Liver (tissue), 8 donors: ENCODE measurements at regions not wholly inside any gene's neighbourhood (a gene's known extent, or its start where the extent isn't known, plus 50 kb on each side); places are given as distances from the start of the nearest gene placed in this dataset.

ENCODE experiments used
- DNase-seq: peaks from one replicate; pipeline ENCODE4 v3.0.0-alpha.2; 2017; ENCODE audit warnings: low spot score
- H3K27ac ChIP-seq, 2 donors: one replicate each; pipeline ENCODE4 v1.7.0; 2013; ENCODE audit warnings: inconsistent platforms in 2 of 2, low read length in 2 of 2, control low read depth in 1 of 2, low read depth in 1 of 2, mild to moderate bottlenecking in 1 of 2
- H3K27me3 ChIP-seq, 4 donors: one replicate each; pipeline versions ENCODE4 v1.6.1 to v1.7.0; 2013; ENCODE audit warnings: low read length in 3 of 4, inconsistent platforms in 1 of 4, mild to moderate bottlenecking in 1 of 4, moderate library complexity in 1 of 4; ENCODE audit not compliant: control insufficient read depth in 4 of 4, insufficient read depth in 4 of 4
- H3K36me3 ChIP-seq, 4 donors: one replicate each; pipeline versions ENCODE4 v1.6.1 to v1.7.0; 2013; ENCODE audit warnings: low read length in 3 of 4, mild to moderate bottlenecking in 3 of 4, low read depth in 1 of 4, moderate library complexity in 1 of 4; ENCODE audit not compliant: control insufficient read depth in 4 of 4, insufficient read depth in 3 of 4
- H3K4me1 ChIP-seq, 4 donors: one replicate each; pipeline versions ENCODE4 v1.6.1 to v1.7.0; 2013; ENCODE audit warnings: low read length in 3 of 4, mild to moderate bottlenecking in 3 of 4, moderate library complexity in 1 of 4; ENCODE audit not compliant: control insufficient read depth in 4 of 4, insufficient read depth in 4 of 4
- H3K4me3 ChIP-seq, 3 donors: one replicate each; pipeline versions ENCODE4 v1.6.1 to v1.7.0; 2013; ENCODE audit warnings: low read length in 3 of 3, control low read depth in 1 of 3, low read depth in 1 of 3, mild to moderate bottlenecking in 1 of 3
- H3K9ac ChIP-seq, 2 donors: one replicate each; pipeline ENCODE4 v1.7.0; 2013; ENCODE audit warnings: low read length in 2 of 2, mild to moderate bottlenecking in 2 of 2, moderate library complexity in 2 of 2, control low read depth in 1 of 2, low read depth in 1 of 2
- H3K9me3 ChIP-seq, 4 donors: one replicate each; pipeline versions ENCODE4 v1.6.1 to v1.7.0; 2013; ENCODE audit warnings: low read length in 3 of 4; ENCODE audit not compliant: control insufficient read depth in 4 of 4
- EGR1 ChIP-seq, 2 donors: IDR thresholded peaks; 2 replicates each; pipeline ENCODE4 v1.6.1; 2016 to 2018; ENCODE audit warnings: antibody characterized with exemption in 2 of 2, low read depth in 2 of 2
- FOXA1 ChIP-seq: IDR thresholded peaks from 2 replicates; pipeline ENCODE4 v1.6.1; 2016; ENCODE audit warnings: antibody characterized with exemption
- FOXA2 ChIP-seq: IDR thresholded peaks from 2 replicates; pipeline ENCODE4 v1.6.1; 2016; ENCODE audit warnings: antibody characterized with exemption
- GABPA ChIP-seq, 2 donors: IDR thresholded peaks in 1 of 2; conservative IDR thresholded peaks in 1 of 2; 2 replicates each; pipeline ENCODE4 v1.6.1; 2016; ENCODE audit warnings: antibody characterized with exemption in 2 of 2, mild to moderate bottlenecking in 1 of 2, moderate library complexity in 1 of 2
- HNF4A ChIP-seq, 2 donors: conservative IDR thresholded peaks; 2 replicates each; pipeline ENCODE4 v1.6.1; 2016; ENCODE audit warnings: antibody characterized with exemption in 2 of 2, mild to moderate bottlenecking in 2 of 2
- HNF4G ChIP-seq: IDR thresholded peaks from 2 replicates; pipeline ENCODE4 v1.6.1; 2016; ENCODE audit warnings: antibody characterized with exemption
- JUND ChIP-seq, 2 donors: IDR thresholded peaks; 2 replicates each; pipeline ENCODE4 v1.6.1; 2016; ENCODE audit warnings: antibody characterized with exemption in 2 of 2
- NR2F2 ChIP-seq: IDR thresholded peaks from 2 replicates; pipeline ENCODE4 v1.6.1; 2016; ENCODE audit warnings: antibody characterized with exemption
- RAD21 ChIP-seq, 2 donors: IDR thresholded peaks; 2 replicates each; pipeline ENCODE4 v1.6.1; 2016; ENCODE audit warnings: antibody characterized with exemption in 2 of 2, mild to moderate bottlenecking in 2 of 2
- RXRA ChIP-seq, 2 donors: IDR thresholded peaks; 2 replicates each; pipeline ENCODE4 v1.6.1; 2017 to 2018; ENCODE audit warnings: antibody characterized with exemption in 2 of 2, mild to moderate bottlenecking in 1 of 2
- SP1 ChIP-seq: IDR thresholded peaks from 2 replicates; pipeline ENCODE4 v1.6.1; 2018; ENCODE audit warnings: antibody characterized with exemption, mild to moderate bottlenecking
- TAF1 ChIP-seq: conservative IDR thresholded peaks from 2 replicates; pipeline ENCODE4 v1.6.1; 2016; ENCODE audit warnings: antibody characterized with exemption, mild to moderate bottlenecking
- YY1 ChIP-seq: IDR thresholded peaks from 2 replicates; pipeline ENCODE4 v1.6.1; 2016; ENCODE audit warnings: antibody characterized with exemption, mild to moderate bottlenecking
- whole genome bisulfite sequencing: extraction: QIAGEN DNeasy Blood & Tissue Kit; methylation state at CpG from one replicate; pipeline ENCODE4 v1.1.7; 2013; 5-methylcytosine and 5-hydroxymethylcytosine counted together
- TF ChIP-seq, protein P1 (sequence below): IDR thresholded peaks from 2 replicates; pipeline ENCODE4 v1.6.1; 2016; ENCODE audit warnings: antibody characterized with exemption
- TF ChIP-seq, protein P2 (sequence below): IDR thresholded peaks from 2 replicates; pipeline ENCODE4 v1.6.1; 2016; ENCODE audit warnings: antibody characterized with exemption
- TF ChIP-seq, protein P3 (sequence below): IDR thresholded peaks from 2 replicates; pipeline ENCODE4 v1.6.1; 2016; ENCODE audit warnings: antibody characterized with exemption, mild to moderate bottlenecking
- TF ChIP-seq, protein P4 (sequence below): IDR thresholded peaks from 2 replicates; pipeline ENCODE4 v1.6.1; 2016; ENCODE audit warnings: antibody characterized with exemption
- TF ChIP-seq, protein P5 (sequence below): fragments of 150-350 bp; IDR thresholded peaks from 2 replicates; pipeline ENCODE4 v1.5.1; 2017; ENCODE audit warnings: improper control_type of control experiment, low read depth, low read length; ENCODE audit not compliant: missing input control
- donor health status: healthy.
- donor health status: healthy.
- donor health status: healthy.
- donor health status: healthy.
- donor health status: healthy.

DNA sequence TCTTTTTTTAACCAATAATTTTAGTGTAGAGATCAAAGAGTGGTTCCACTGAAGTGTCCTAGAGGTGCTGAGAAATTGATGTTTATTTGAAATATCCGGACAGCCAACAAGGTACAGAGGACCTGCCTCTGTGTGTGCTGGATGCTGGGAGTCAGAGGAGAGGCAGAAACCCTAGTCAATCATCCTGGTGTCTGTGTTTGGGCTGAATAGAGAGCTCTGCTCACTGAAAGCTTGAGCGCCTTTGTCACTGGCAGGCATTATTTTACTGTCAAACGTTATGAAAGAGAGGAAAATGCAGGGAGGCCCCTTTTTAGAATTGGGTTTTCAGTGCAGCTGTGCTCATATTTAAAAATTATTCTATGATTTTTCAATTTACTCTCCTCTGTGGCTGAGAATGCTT, 480.3 kb upstream of the TYRP1 start:
- TF ChIP-seq FOXA1 = no peak
- TF ChIP-seq, protein P1, sequence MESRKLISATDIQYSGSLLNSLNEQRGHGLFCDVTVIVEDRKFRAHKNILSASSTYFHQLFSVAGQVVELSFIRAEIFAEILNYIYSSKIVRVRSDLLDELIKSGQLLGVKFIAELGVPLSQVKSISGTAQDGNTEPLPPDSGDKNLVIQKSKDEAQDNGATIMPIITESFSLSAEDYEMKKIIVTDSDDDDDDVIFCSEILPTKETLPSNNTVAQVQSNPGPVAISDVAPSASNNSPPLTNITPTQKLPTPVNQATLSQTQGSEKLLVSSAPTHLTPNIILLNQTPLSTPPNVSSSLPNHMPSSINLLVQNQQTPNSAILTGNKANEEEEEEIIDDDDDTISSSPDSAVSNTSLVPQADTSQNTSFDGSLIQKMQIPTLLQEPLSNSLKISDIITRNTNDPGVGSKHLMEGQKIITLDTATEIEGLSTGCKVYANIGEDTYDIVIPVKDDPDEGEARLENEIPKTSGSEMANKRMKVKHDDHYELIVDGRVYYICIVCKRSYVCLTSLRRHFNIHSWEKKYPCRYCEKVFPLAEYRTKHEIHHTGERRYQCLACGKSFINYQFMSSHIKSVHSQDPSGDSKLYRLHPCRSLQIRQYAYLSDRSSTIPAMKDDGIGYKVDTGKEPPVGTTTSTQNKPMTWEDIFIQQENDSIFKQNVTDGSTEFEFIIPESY = no peak
- TF ChIP-seq GABPA (IDR thresholded peaks at IDR 0.05 in 1 of 2, conservative IDR thresholded peaks at IDR 0.05 in 1 of 2) = no peak
- TF ChIP-seq, protein P2, sequence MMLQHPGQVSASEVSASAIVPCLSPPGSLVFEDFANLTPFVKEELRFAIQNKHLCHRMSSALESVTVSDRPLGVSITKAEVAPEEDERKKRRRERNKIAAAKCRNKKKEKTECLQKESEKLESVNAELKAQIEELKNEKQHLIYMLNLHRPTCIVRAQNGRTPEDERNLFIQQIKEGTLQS = no peak
- TF ChIP-seq YY1 = no peak
- no peak for TF ChIP-seq TAF1
- no peak for TF ChIP-seq RAD21 (IDR thresholded peaks at IDR 0.05)
- TF ChIP-seq RXRA (IDR thresholded peaks at IDR 0.05) = no peak
- TF ChIP-seq, protein P3, sequence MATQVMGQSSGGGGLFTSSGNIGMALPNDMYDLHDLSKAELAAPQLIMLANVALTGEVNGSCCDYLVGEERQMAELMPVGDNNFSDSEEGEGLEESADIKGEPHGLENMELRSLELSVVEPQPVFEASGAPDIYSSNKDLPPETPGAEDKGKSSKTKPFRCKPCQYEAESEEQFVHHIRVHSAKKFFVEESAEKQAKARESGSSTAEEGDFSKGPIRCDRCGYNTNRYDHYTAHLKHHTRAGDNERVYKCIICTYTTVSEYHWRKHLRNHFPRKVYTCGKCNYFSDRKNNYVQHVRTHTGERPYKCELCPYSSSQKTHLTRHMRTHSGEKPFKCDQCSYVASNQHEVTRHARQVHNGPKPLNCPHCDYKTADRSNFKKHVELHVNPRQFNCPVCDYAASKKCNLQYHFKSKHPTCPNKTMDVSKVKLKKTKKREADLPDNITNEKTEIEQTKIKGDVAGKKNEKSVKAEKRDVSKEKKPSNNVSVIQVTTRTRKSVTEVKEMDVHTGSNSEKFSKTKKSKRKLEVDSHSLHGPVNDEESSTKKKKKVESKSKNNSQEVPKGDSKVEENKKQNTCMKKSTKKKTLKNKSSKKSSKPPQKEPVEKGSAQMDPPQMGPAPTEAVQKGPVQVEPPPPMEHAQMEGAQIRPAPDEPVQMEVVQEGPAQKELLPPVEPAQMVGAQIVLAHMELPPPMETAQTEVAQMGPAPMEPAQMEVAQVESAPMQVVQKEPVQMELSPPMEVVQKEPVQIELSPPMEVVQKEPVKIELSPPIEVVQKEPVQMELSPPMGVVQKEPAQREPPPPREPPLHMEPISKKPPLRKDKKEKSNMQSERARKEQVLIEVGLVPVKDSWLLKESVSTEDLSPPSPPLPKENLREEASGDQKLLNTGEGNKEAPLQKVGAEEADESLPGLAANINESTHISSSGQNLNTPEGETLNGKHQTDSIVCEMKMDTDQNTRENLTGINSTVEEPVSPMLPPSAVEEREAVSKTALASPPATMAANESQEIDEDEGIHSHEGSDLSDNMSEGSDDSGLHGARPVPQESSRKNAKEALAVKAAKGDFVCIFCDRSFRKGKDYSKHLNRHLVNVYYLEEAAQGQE = no peak
- TF ChIP-seq NR2F2 = no peak
- no peak for TF ChIP-seq JUND (IDR thresholded peaks at IDR 0.05)
- TF ChIP-seq, protein P4, sequence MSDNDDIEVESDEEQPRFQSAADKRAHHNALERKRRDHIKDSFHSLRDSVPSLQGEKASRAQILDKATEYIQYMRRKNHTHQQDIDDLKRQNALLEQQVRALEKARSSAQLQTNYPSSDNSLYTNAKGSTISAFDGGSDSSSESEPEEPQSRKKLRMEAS = no peak
- no peak for TF ChIP-seq FOXA2
- no peak for TF ChIP-seq HNF4A (conservative IDR thresholded peaks at IDR 0.05)
- no peak for TF ChIP-seq EGR1 (IDR thresholded peaks at IDR 0.05; ENCODE audit: low read depth in 2 of 2)
- no peak for TF ChIP-seq SP1
- TF ChIP-seq, protein P5, sequence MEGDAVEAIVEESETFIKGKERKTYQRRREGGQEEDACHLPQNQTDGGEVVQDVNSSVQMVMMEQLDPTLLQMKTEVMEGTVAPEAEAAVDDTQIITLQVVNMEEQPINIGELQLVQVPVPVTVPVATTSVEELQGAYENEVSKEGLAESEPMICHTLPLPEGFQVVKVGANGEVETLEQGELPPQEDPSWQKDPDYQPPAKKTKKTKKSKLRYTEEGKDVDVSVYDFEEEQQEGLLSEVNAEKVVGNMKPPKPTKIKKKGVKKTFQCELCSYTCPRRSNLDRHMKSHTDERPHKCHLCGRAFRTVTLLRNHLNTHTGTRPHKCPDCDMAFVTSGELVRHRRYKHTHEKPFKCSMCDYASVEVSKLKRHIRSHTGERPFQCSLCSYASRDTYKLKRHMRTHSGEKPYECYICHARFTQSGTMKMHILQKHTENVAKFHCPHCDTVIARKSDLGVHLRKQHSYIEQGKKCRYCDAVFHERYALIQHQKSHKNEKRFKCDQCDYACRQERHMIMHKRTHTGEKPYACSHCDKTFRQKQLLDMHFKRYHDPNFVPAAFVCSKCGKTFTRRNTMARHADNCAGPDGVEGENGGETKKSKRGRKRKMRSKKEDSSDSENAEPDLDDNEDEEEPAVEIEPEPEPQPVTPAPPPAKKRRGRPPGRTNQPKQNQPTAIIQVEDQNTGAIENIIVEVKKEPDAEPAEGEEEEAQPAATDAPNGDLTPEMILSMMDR = no peak
- TF ChIP-seq HNF4G = no peak
- no peak for DNase-seq
- H3K9ac ChIP-seq = no peak overlapping the region
- WGBS = 40% methylated on average over 3 of the region's 3 CpGs
- no peaks in the 10 kb centered on the region for H3K36me3 ChIP-seq
- no peaks in the 10 kb centered on the region for H3K9me3 ChIP-seq
- no peaks in the 10 kb centered on the region for H3K4me1 ChIP-seq
- H3K4me3 ChIP-seq = no peak overlapping the region
- no peaks in the 10 kb centered on the region for H3K27me3 ChIP-seq
- H3K27ac ChIP-seq = no peak overlapping the region
